ENCODE measurements at regions not wholly inside any gene's neighbourhood (a gene's known extent, or its start where the extent isn't known, plus 50 kb on each side); places are given as distances from the start of the nearest gene placed in this dataset.
A peak's percentile ranks its signal among the peaks of the same experiment; 100 is the strongest.
"Not testable (repeated sequence)": the region's sequence is repeated elsewhere in the genome, so short reads cannot be mapped to it uniquely, and the experiment has no call there.

DNA sequence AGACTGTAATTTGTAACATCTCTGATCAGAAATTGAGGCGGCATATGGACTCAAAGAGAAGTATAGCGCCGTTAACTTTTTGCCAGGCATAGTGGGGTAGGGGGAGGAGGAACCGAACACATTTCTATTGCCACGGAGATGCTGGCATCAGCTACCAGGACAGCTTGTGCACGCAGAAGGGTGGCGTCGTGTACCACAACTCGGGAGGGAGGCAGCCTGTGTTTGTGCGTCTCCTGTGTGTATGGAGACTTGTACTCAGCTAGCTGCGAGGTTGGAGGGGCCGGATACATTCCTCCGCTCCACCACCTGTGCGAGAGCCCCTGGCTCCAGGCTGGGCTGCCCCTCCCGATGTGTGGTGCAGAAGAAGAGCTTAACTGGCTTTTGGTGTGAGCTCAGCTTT lies 634.8 kb downstream of the TYW1 start:
- Mint-ChIP-seq H3K4me1 (ENCODE audit: low read depth, unreplicated experiment) (peaks cover 6% of the 10 kb centered on the region), H3K9me3 (ENCODE audit: unreplicated experiment) (no peaks in the 10 kb centered on the region), H3K27me3 (ENCODE audit: unreplicated experiment) (no peaks in the 10 kb centered on the region), H3K4me3 (ENCODE audit: unreplicated experiment) (no peak overlapping the region), H3K36me3 (ENCODE audit: unreplicated experiment) (peaks cover 5% of the 10 kb centered on the region), H3K27ac (ENCODE audit: unreplicated experiment) (no peak overlapping the region)
- TF ChIP-seq, protein P1, sequence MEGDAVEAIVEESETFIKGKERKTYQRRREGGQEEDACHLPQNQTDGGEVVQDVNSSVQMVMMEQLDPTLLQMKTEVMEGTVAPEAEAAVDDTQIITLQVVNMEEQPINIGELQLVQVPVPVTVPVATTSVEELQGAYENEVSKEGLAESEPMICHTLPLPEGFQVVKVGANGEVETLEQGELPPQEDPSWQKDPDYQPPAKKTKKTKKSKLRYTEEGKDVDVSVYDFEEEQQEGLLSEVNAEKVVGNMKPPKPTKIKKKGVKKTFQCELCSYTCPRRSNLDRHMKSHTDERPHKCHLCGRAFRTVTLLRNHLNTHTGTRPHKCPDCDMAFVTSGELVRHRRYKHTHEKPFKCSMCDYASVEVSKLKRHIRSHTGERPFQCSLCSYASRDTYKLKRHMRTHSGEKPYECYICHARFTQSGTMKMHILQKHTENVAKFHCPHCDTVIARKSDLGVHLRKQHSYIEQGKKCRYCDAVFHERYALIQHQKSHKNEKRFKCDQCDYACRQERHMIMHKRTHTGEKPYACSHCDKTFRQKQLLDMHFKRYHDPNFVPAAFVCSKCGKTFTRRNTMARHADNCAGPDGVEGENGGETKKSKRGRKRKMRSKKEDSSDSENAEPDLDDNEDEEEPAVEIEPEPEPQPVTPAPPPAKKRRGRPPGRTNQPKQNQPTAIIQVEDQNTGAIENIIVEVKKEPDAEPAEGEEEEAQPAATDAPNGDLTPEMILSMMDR (IDR thresholded peaks at IDR 0.05; ENCODE audit: partially characterized antibody, unreplicated experiment) = no peak
- no peak for DNase-seq

- DNase-seq = no peak
- H3K4me3 Mint-ChIP-seq (ENCODE audit: unreplicated experiment) = no peak overlapping the region
- peaks cover 6% of the 10 kb centered on the region for H3K4me1 Mint-ChIP-seq (ENCODE audit: low read depth, unreplicated experiment)
- H3K27me3 Mint-ChIP-seq (ENCODE audit: unreplicated experiment) = no peaks in the 10 kb centered on the region
- H3K9me3 Mint-ChIP-seq (ENCODE audit: unreplicated experiment) = no peaks in the 10 kb centered on the region
- TF ChIP-seq, protein P1 (IDR thresholded peaks at IDR 0.05; ENCODE audit: partially characterized antibody, unreplicated experiment) = no peak
- H3K36me3 Mint-ChIP-seq (ENCODE audit: unreplicated experiment) = no peaks in the 10 kb centered on the region
- no peak overlapping the region for H3K27ac Mint-ChIP-seq (ENCODE audit: unreplicated experiment)
Measured at GRCh38 chr7:67635271-67635670, 638.6 kb downstream of the TYW1 start.

DNA sequence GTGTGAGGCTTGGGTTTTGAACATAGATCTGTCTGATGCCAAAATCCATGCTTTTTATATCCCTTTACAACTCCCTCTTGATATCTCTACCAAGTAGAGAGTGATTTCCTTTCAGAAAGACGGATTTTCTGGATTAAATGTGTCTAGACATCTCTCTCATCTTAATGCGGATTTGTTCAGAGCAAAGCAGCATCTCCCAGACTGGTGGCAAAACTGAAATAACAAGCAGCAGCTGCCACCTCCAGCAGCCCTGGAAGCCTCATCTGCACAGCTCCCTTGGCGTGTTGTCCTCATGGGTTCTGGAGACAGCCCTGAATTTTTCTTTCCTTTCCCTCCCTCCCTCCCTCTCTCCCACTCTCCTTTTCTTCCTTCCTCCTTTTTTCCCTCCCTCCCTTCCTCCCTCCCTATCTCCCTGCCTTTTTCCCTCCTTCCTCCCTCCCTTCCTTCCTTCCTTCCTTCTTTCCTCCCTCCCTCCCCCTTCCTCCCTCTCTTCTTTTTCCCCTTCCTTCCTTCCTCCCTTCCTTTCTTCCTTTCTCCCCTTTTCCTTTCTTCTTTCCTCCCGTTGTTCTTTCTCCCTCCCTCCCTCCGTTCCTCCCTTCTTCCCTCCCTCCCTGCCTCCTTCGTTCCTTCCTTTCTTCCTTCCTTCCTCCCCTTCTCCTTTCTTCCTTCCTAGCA lies 639.9 kb downstream of the TYW1 start:
- Mint-ChIP-seq H3K27ac (ENCODE audit: unreplicated experiment) (no peak overlapping the region), H3K4me3 (ENCODE audit: unreplicated experiment) (no peak overlapping the region), H3K4me1 (ENCODE audit: low read depth, unreplicated experiment) (no peaks in the 10 kb centered on the region), H3K9me3 (ENCODE audit: unreplicated experiment) (no peaks in the 10 kb centered on the region), H3K27me3 (ENCODE audit: unreplicated experiment) (no peaks in the 10 kb centered on the region), H3K36me3 (ENCODE audit: unreplicated experiment) (no peaks in the 10 kb centered on the region)
- no peak for DNase-seq
- TF ChIP-seq, protein P1 (IDR thresholded peaks at IDR 0.05; ENCODE audit: partially characterized antibody, unreplicated experiment) = no peak

DNA sequence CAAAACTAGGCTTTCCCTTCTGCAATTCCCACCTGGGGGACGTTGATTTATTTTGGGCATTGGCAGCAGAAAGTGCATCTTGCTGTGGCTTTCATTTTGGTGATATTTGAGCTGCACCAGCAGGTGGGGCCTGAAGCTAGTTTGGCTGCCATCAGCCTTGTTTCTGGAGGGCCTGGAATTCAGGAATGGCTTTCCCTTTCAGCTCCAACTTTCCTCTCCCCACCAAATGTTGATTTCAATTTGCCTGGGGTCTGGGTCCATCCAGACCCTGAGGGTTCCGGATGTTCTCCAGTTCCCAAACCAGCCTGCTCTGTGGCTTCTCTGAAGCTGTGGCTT lies 640.4 kb downstream of the TYW1 start:
- TF ChIP-seq, protein P1 (IDR thresholded peaks at IDR 0.05; ENCODE audit: partially characterized antibody, unreplicated experiment) = no peak
- no peak overlapping the region for H3K4me3 Mint-ChIP-seq (ENCODE audit: unreplicated experiment)
- H3K9me3 Mint-ChIP-seq (ENCODE audit: unreplicated experiment) = no peaks in the 10 kb centered on the region
- no peaks in the 10 kb centered on the region for H3K36me3 Mint-ChIP-seq (ENCODE audit: unreplicated experiment)
- no peaks in the 10 kb centered on the region for H3K4me1 Mint-ChIP-seq (ENCODE audit: low read depth, unreplicated experiment)
- H3K27ac Mint-ChIP-seq (ENCODE audit: unreplicated experiment) = no peak overlapping the region
- DNase-seq = peak; percentile 23
- no peaks in the 10 kb centered on the region for H3K27me3 Mint-ChIP-seq (ENCODE audit: unreplicated experiment)

DNA sequence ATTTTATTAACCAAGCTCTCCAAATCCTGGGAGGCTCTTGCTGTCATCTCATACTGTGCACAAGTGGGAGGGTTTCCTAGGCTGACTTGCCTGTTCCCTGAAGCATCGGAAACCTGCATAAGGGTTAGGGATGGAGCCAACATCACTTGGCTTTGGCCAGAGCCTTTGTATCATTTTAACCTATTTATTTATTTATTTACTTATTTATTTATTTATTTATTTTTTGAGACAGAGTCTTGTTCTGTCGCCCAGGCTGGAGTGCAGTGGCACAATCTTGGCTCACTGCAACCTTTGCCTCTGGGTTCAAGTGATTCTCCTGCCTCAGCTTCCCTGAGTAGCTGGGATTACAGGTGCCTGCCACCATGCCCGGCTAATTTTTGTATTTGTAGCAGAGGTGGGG lies 645.9 kb downstream of the TYW1 start:
- H3K27ac Mint-ChIP-seq (ENCODE audit: unreplicated experiment); H3K4me1 Mint-ChIP-seq (ENCODE audit: low read depth, unreplicated experiment); DNase-seq; H3K9me3 Mint-ChIP-seq (ENCODE audit: unreplicated experiment); H3K4me3 Mint-ChIP-seq (ENCODE audit: unreplicated experiment); H3K27me3 Mint-ChIP-seq (ENCODE audit: unreplicated experiment); H3K36me3 Mint-ChIP-seq (ENCODE audit: unreplicated experiment): not testable (repeated sequence)
